ENCODE measurements at regions not wholly inside any gene's neighbourhood (a gene's known extent, or its start where the extent isn't known, plus 50 kb on each side); places are given as distances from the start of the nearest gene placed in this dataset.

- TF ChIP-seq CTCF (IDR thresholded peaks at IDR 0.05; ENCODE audit: insufficient read depth, low read length): no peak
- no peak for DNase-seq (ENCODE audit: low read depth)
- H3K4me3 ChIP-seq (ENCODE audit: low read depth, low read length): no peak overlapping the region
These were observed 107.1 kb downstream of the CDC42EP3 start for GRCh38 chr2:37564356-37564755.

- peak; percentile 69 for DNase-seq (ENCODE audit: low read depth)
- TF ChIP-seq CTCF (IDR thresholded peaks at IDR 0.05; ENCODE audit: insufficient read depth, low read length): no peak
- no peak overlapping the region for H3K4me3 ChIP-seq (ENCODE audit: low read depth, low read length)
These were observed 104.9 kb downstream of the CDC42EP3 start for GRCh38 chr2:37566517-37566981.

GRCh38 chr2:37568565-37568964 lies 102.9 kb downstream of the CDC42EP3 start:
- DNase-seq (ENCODE audit: low read depth): no peak
- TF ChIP-seq CTCF (IDR thresholded peaks at IDR 0.05; ENCODE audit: insufficient read depth, low read length): no peak

GRCh38 chr2:37569131-37569823 lies 102.2 kb downstream of the CDC42EP3 start:
- TF ChIP-seq CTCF (IDR thresholded peaks at IDR 0.05; ENCODE audit: insufficient read depth, low read length): no peak
- no peak for DNase-seq (ENCODE audit: low read depth)
- no peak overlapping the region for H3K4me3 ChIP-seq (ENCODE audit: low read depth, low read length)

More at GRCh38 chr2:37568565-37568964, 102.9 kb downstream of the CDC42EP3 start:
- no peak overlapping the region for H3K4me3 ChIP-seq (ENCODE audit: low read depth, low read length)

GRCh38 chr2:37569986-37570679 lies 101.3 kb downstream of the CDC42EP3 start:
- DNase-seq (ENCODE audit: low read depth): peak; percentile 67
- no peak overlapping the region for H3K4me3 ChIP-seq (ENCODE audit: low read depth, low read length)
- no peak for TF ChIP-seq CTCF (IDR thresholded peaks at IDR 0.05; ENCODE audit: insufficient read depth, low read length)

- no peak overlapping the region for H3K4me3 ChIP-seq (ENCODE audit: low read depth, low read length)
- peak; percentile 72 for DNase-seq (ENCODE audit: low read depth)
- TF ChIP-seq CTCF (IDR thresholded peaks at IDR 0.05; ENCODE audit: insufficient read depth, low read length): no peak
These were observed 100.5 kb downstream of the CDC42EP3 start for GRCh38 chr2:37570773-37571586.
